Small intestine (tissue), 7 donors: ENCODE measurements at regions not wholly inside any gene's neighbourhood (a gene's known extent, or its start where the extent isn't known, plus 50 kb on each side); places are given as distances from the start of the nearest gene placed in this dataset.

Source experiments
- DNase-seq, 2 donors: peaks; one replicate each; pipeline versions ENCODE4 v3.0.0 to v3.0.0-alpha.2; 2013
- FAIRE-seq: peaks from 2 replicates; lab custom pipeline; 2012; peaks lifted over from hg19 to GRCh38; lab: Jason Lieb, UNC
- H3K27ac ChIP-seq, 3 donors: one replicate each; pipeline ENCODE4 v1.5.1; 2013; ENCODE audit warnings: low read length in 2 of 3, mild to moderate bottlenecking in 2 of 3, control low read depth in 1 of 3, inconsistent platforms in 1 of 3, low read depth in 1 of 3, moderate library complexity in 1 of 3
- H3K27me3 ChIP-seq, 3 donors: one replicate each; pipeline ENCODE4 v1.6.1; 2013; ENCODE audit warnings: low read length in 3 of 3, inconsistent platforms in 1 of 3; ENCODE audit not compliant: control insufficient read depth in 3 of 3, insufficient read depth in 3 of 3
- H3K36me3 ChIP-seq, 3 donors: one replicate each; pipeline ENCODE4 v1.6.1; 2013; ENCODE audit warnings: low read length in 3 of 3, inconsistent platforms in 1 of 3, low read depth in 1 of 3, mild to moderate bottlenecking in 1 of 3, moderate library complexity in 1 of 3; ENCODE audit not compliant: control insufficient read depth in 3 of 3, insufficient read depth in 2 of 3
- H3K4me1 ChIP-seq, 3 donors: one replicate each; pipeline ENCODE4 v1.6.1; 2013; ENCODE audit warnings: low read length in 2 of 3, inconsistent platforms in 1 of 3, low read depth in 1 of 3, mild to moderate bottlenecking in 1 of 3, moderate library complexity in 1 of 3; ENCODE audit not compliant: control insufficient read depth in 3 of 3, insufficient read depth in 2 of 3
- H3K4me3 ChIP-seq, 3 donors: one replicate each; pipeline ENCODE4 v1.5.1; 2013; ENCODE audit warnings: low read length in 3 of 3, control low read depth in 1 of 3, inconsistent platforms in 1 of 3, low read depth in 1 of 3, mild to moderate bottlenecking in 1 of 3, moderate library complexity in 1 of 3
- H3K9me3 ChIP-seq, 2 donors: one replicate each; pipeline ENCODE4 v1.6.1; 2013; ENCODE audit warnings: low read depth in 1 of 2, low read length in 1 of 2; ENCODE audit not compliant: control insufficient read depth in 2 of 2, insufficient read depth in 1 of 2
- WGBS, 3 donors: extraction: QIAGEN DNeasy Blood & Tissue Kit; methylation state at CpG; one replicate each; pipeline ENCODE4 v1.1.7; 2013; 5-methylcytosine and 5-hydroxymethylcytosine counted together
- donor health status: healthy with polysubstance abuse.
- donor health status: control.
- donor health status: control.
- donor health status: Bipolar disorder and iron deficiency.
- donor health status: healthy.

- H3K4me1 ChIP-seq: peaks cover 0 to 6% (median 0%) of the 10 kb centered on the region in 3 donors
- no peak overlapping the region for H3K27ac ChIP-seq
- H3K27me3 ChIP-seq: no peaks in the 10 kb centered on the region
- H3K4me3 ChIP-seq: no peak overlapping the region
- no peaks in the 10 kb centered on the region for H3K36me3 ChIP-seq
- H3K9me3 ChIP-seq: peaks cover 0 to 2% of the 10 kb centered on the region in 2 donors
- WGBS, 3 donors: 39 to 43% (median 40%) methylated on average over 6 of the region's 6 CpGs
- FAIRE-seq (no peak), DNase-seq (peak in 1 of 2 donors; percentile 15)
Measured at GRCh38 chr11:110362971-110363509, 66.6 kb upstream of the RDX start.

- Histone ChIP-seq H3K4me3 (no peak overlapping the region), H3K27ac (no peak overlapping the region), H3K4me1 (peaks cover 0 to 6% (median 0%) of the 10 kb centered on the region in 3 donors), H3K9me3 (peaks cover 0 to 6% of the 10 kb centered on the region in 2 donors), H3K27me3 (no peaks in the 10 kb centered on the region), H3K36me3 (no peaks in the 10 kb centered on the region)
- DNase-seq (no peak), FAIRE-seq (no peak)
- whole genome bisulfite sequencing, 3 donors: 69 to 71% (median 69%) methylated on average over 6 of the region's 6 CpGs
Measured at GRCh38 chr11:110366291-110366690, 63.5 kb upstream of the FDX1 start.

GRCh38 chr11:110367571-110367970 lies 62.2 kb upstream of the FDX1 start:
- Histone ChIP-seq H3K36me3 (no peaks in the 10 kb centered on the region), H3K27ac (no peak overlapping the region), H3K4me1 (peaks cover 0 to 6% (median 0%) of the 10 kb centered on the region in 3 donors), H3K4me3 (no peak overlapping the region), H3K9me3 (peaks cover 0 to 6% of the 10 kb centered on the region in 2 donors), H3K27me3 (no peaks in the 10 kb centered on the region)
- WGBS, 3 donors: 47 to 70% (median 61%) methylated on average over 2 of the region's 2 CpGs
- no peak for DNase-seq
- no peak for FAIRE-seq

GRCh38 chr11:110371084-110371483 lies 58.7 kb upstream of the FDX1 start:
- no peaks in the 10 kb centered on the region for H3K36me3 ChIP-seq
- no peak overlapping the region for H3K27ac ChIP-seq
- no peak for FAIRE-seq
- no peak overlapping the region for H3K4me3 ChIP-seq
- H3K9me3 ChIP-seq: peaks cover 0 to 6% of the 10 kb centered on the region in 2 donors
- no peak for DNase-seq
- H3K27me3 ChIP-seq: no peaks in the 10 kb centered on the region
- H3K4me1 ChIP-seq: no peaks in the 10 kb centered on the region
- WGBS, 3 donors: 92 to 96% (median 93%) methylated on average over 1 of the region's 1 CpG

DNA sequence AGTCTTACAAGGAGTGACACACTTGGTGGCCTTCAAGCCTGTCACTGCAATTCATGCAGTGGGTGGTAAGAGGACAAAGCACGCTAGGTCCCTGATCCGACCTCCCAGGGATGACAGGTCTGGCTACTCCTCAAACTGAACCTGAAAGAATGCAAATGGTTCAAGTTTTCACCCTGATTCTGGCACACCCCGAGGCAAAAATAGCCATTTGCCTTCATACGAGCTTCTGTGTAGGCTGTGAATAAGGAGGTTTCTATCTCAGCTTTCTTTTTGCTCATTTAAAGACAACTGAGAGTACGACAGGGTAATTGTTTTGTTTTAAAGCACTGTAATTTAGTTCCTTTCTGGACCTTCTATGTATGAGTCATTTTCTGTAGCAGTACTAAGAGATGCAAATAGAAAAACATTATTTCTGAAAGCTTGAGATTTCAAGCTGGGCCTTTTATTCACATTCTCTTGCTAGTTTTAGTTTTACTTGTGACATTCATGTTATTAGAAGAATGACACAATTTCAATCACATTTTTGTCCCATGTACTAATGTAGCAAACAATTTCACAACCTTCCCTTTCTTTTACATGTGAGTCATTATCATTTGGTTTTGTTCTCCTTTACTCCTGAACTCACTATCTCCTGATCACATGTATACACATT lies 56.6 kb upstream of the FDX1 start:
- Histone ChIP-seq H3K4me1 (peaks cover 0 to 10% (median 0%) of the 10 kb centered on the region in 3 donors), H3K27me3 (no peaks in the 10 kb centered on the region), H3K27ac (peak overlapping the region in 1 of 3 donors; percentile 16), H3K36me3 (no peaks in the 10 kb centered on the region), H3K4me3 (no peak overlapping the region), H3K9me3 (peaks cover 0 to 3% of the 10 kb centered on the region in 2 donors)
- DNase-seq (no peak), FAIRE-seq (no peak)
- 68 to 80% (median 69%) methylated on average over 5 of the region's 5 CpGs for WGBS, 3 donors

DNA sequence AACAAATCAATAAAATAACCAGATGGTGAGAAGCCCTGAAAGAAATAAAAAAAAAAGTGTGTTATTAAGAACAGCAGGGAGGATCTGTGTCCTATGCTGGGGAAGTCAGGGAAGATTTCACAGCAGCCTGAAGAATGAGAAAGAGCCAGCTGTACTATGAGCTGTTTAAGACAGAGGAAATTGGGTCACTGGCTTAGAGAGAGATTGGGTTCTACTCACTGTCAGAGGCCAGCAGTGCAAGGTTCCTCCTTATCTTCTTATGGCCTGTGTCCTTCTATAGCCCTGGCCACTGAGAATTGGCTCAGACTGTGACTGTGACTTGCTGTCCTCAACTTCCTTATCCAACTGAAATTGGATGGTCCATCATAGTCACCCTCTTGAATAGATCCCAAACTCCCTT lies 54.8 kb upstream of the FDX1 start:
- Histone ChIP-seq H3K27ac (no peak overlapping the region), H3K4me1 (peaks cover 0 to 10% (median 0%) of the 10 kb centered on the region in 3 donors), H3K4me3 (no peak overlapping the region), H3K9me3 (no peaks in the 10 kb centered on the region), H3K27me3 (no peaks in the 10 kb centered on the region), H3K36me3 (no peaks in the 10 kb centered on the region)
- FAIRE-seq (no peak), DNase-seq (no peak)

DNA sequence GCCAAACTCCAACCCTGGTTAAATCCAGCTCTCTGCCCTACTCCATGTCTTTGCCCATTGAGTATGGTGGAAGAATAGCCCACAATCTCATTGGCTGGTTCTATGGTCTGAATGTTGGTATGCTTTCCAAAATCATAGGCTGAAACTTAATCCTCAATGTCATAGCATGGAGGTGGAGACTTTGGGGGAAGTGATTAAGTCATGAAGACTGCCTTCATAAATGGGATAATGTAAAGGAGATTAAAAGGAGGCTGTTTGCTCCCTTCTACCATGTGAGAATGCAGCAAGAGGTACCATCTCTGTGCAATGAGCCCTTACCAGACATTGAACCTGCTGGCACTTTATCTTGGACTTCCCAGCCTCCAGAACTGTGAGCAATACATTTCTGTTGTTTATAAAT lies 54.4 kb upstream of the FDX1 start:
- no peak for FAIRE-seq
- Histone ChIP-seq H3K36me3 (no peaks in the 10 kb centered on the region), H3K27ac (no peak overlapping the region), H3K4me1 (peaks cover 0 to 10% (median 0%) of the 10 kb centered on the region in 3 donors), H3K27me3 (no peaks in the 10 kb centered on the region), H3K9me3 (no peaks in the 10 kb centered on the region), H3K4me3 (no peak overlapping the region)
- no peak for DNase-seq

DNA sequence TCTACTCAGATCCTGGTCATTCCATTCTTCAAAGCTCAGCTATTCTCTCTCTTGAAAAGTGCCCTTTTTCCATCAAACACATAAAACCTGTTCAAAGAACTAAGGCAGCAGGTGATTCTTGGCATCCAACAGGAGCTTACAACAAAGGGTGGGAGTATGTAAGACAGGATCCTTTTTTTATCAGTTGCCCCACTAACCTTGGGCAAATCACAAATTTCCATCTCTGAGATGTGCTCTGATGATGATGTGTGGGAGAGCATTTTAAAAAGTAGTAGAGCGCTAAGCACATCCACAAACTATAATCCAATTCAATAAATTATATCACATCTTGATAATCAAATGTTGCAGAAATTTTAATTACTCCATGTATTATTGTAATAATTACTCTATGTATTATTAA lies 53.7 kb upstream of the FDX1 start:
- Histone ChIP-seq H3K27me3 (no peaks in the 10 kb centered on the region), H3K36me3 (no peaks in the 10 kb centered on the region), H3K4me1 (peaks cover 0 to 10% (median 0%) of the 10 kb centered on the region in 3 donors), H3K9me3 (no peaks in the 10 kb centered on the region), H3K27ac (no peak overlapping the region), H3K4me3 (no peak overlapping the region)
- WGBS, 3 donors: 96 to 100% (median 98%) methylated on average over 1 of the region's 1 CpG
- FAIRE-seq: no peak
- no peak for DNase-seq
